Neural cell (in vitro differentiated cells): ENCODE measurements at regions not wholly inside any gene's neighbourhood (a gene's known extent, or its start where the extent isn't known, plus 50 kb on each side); places are given as distances from the start of the nearest gene placed in this dataset.

Source experiments
- TF ChIP-seq, protein P1 (sequence below): fragments of 450-650 bp; IDR thresholded peaks from 2 replicates; pipeline ENCODE4 v1.5.1; 2014; ENCODE audit warnings: antibody characterized with exemption, mild to moderate bottlenecking, moderate library complexity; ENCODE audit not compliant: poor library complexity, severe bottlenecking
- TF ChIP-seq, protein P2 (sequence below): IDR thresholded peaks from 2 replicates; pipeline ENCODE4 v1.6.1; 2012; ENCODE audit warnings: borderline replicate concordance

DNA sequence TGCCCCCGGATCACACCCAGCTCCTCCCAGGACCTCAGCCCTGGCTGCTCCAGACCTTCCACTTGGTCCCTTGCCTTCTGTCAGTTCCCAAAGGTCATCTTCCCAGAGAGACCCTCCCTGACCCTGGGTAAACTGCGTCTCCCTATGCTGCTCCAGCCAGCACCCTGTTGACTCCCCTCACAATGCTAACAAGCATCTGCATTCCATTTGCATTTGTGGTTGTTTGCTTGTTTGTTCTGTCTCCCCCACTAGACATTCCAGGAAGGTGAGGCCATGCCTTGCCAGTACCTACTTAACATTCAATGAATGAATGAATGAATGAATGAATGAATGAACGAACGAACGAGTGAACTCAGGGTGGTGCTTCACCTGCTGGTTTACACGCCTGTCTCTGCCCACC lies 171.2 kb downstream of the WSCD1 start:
- TF ChIP-seq, protein P1, sequence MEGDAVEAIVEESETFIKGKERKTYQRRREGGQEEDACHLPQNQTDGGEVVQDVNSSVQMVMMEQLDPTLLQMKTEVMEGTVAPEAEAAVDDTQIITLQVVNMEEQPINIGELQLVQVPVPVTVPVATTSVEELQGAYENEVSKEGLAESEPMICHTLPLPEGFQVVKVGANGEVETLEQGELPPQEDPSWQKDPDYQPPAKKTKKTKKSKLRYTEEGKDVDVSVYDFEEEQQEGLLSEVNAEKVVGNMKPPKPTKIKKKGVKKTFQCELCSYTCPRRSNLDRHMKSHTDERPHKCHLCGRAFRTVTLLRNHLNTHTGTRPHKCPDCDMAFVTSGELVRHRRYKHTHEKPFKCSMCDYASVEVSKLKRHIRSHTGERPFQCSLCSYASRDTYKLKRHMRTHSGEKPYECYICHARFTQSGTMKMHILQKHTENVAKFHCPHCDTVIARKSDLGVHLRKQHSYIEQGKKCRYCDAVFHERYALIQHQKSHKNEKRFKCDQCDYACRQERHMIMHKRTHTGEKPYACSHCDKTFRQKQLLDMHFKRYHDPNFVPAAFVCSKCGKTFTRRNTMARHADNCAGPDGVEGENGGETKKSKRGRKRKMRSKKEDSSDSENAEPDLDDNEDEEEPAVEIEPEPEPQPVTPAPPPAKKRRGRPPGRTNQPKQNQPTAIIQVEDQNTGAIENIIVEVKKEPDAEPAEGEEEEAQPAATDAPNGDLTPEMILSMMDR, result no peak
- TF ChIP-seq, protein P2, sequence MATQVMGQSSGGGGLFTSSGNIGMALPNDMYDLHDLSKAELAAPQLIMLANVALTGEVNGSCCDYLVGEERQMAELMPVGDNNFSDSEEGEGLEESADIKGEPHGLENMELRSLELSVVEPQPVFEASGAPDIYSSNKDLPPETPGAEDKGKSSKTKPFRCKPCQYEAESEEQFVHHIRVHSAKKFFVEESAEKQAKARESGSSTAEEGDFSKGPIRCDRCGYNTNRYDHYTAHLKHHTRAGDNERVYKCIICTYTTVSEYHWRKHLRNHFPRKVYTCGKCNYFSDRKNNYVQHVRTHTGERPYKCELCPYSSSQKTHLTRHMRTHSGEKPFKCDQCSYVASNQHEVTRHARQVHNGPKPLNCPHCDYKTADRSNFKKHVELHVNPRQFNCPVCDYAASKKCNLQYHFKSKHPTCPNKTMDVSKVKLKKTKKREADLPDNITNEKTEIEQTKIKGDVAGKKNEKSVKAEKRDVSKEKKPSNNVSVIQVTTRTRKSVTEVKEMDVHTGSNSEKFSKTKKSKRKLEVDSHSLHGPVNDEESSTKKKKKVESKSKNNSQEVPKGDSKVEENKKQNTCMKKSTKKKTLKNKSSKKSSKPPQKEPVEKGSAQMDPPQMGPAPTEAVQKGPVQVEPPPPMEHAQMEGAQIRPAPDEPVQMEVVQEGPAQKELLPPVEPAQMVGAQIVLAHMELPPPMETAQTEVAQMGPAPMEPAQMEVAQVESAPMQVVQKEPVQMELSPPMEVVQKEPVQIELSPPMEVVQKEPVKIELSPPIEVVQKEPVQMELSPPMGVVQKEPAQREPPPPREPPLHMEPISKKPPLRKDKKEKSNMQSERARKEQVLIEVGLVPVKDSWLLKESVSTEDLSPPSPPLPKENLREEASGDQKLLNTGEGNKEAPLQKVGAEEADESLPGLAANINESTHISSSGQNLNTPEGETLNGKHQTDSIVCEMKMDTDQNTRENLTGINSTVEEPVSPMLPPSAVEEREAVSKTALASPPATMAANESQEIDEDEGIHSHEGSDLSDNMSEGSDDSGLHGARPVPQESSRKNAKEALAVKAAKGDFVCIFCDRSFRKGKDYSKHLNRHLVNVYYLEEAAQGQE, result no peak
